GM18505 (cell line): ENCODE measurements at regions not wholly inside any gene's neighbourhood (a gene's known extent, or its start where the extent isn't known, plus 50 kb on each side); places are given as distances from the start of the nearest gene placed in this dataset.
"Not testable (repeated sequence)": the region's sequence is repeated elsewhere in the genome, so short reads cannot be mapped to it uniquely, and the experiment has no call there.

Experiments used
- ATAC-seq: cut with Tn5 transposase; IDR thresholded peaks from one replicate; pipeline ENCODE4 v1.9.1; 2021; ENCODE audit not compliant: unreplicated experiment
- POLR2A ChIP-seq: IDR thresholded peaks from 4 replicates; pipeline ENCODE4 v1.6.1; 2011; ENCODE audit warnings: borderline replicate concordance; ENCODE audit not compliant: insufficient read depth, insufficient read length; ENCODE audit errors: extremely low read depth

GRCh38 chr16:47888142-47888541 lies 267.7 kb downstream of the ABCC12 start:
- no peak for ATAC-seq
- no peak for TF ChIP-seq POLR2A

- no peak for ATAC-seq
- TF ChIP-seq POLR2A = no peak
Observed at GRCh38 chr16:47887496-47887895, 268.3 kb downstream of the ABCC12 start.

- ATAC-seq = no peak
- no peak for TF ChIP-seq POLR2A
Observed at GRCh38 chr16:47886631-47887415, 269.0 kb downstream of the ABCC12 start.

GRCh38 chr16:47886139-47886538 lies 269.7 kb downstream of the ABCC12 start:
- no peak for ATAC-seq
- no peak for TF ChIP-seq POLR2A

- TF ChIP-seq POLR2A = no peak
- ATAC-seq = no peak
Observed at GRCh38 chr16:47885489-47885888, 270.3 kb downstream of the ABCC12 start.

GRCh38 chr16:47884116-47884725 lies 271.6 kb downstream of the ABCC12 start:
- TF ChIP-seq POLR2A = no peak
- ATAC-seq = no peak

- TF ChIP-seq POLR2A = no peak
- no peak for ATAC-seq
Observed at GRCh38 chr16:47881574-47881973, 274.2 kb downstream of the ABCC12 start.

GRCh38 chr16:47880653-47881052 lies 275.1 kb downstream of the ABCC12 start:
- no peak for TF ChIP-seq POLR2A
- no peak for ATAC-seq

GRCh38 chr16:47877166-47877565 lies 278.6 kb downstream of the ABCC12 start:
- no peak for ATAC-seq
- no peak for TF ChIP-seq POLR2A

- ATAC-seq = no peak
- no peak for TF ChIP-seq POLR2A
Observed at GRCh38 chr16:47876511-47876910, 279.3 kb downstream of the ABCC12 start.

- ATAC-seq = no peak
- no peak for TF ChIP-seq POLR2A
Observed at GRCh38 chr16:47873434-47873833, 282.4 kb downstream of the ABCC12 start.

GRCh38 chr16:47872225-47872624 lies 283.6 kb downstream of the ABCC12 start:
- no peak for TF ChIP-seq POLR2A
- ATAC-seq = no peak

- no peak for TF ChIP-seq POLR2A
- ATAC-seq = no peak
Observed at GRCh38 chr16:47866423-47866822, 289.4 kb downstream of the ABCC12 start.

- no peak for TF ChIP-seq POLR2A
- no peak for ATAC-seq
Observed at GRCh38 chr16:47865337-47865855, 290.4 kb downstream of the ABCC12 start.

GRCh38 chr16:47864262-47864661 lies 291.5 kb downstream of the ABCC12 start:
- ATAC-seq = not testable (repeated sequence)

GRCh38 chr16:47861999-47862398 lies 293.8 kb downstream of the ABCC12 start:
- ATAC-seq = no peak
- no peak for TF ChIP-seq POLR2A
